Glutamatergic neuron (in vitro differentiated cells): ENCODE measurements at regions not wholly inside any gene's neighbourhood (a gene's known extent, or its start where the extent isn't known, plus 50 kb on each side); places are given as distances from the start of the nearest gene placed in this dataset.
"Not testable (repeated sequence)": the region's sequence is repeated elsewhere in the genome, so short reads cannot be mapped to it uniquely, and the experiment has no call there.

Source experiments
- DNase-seq: peaks from one replicate; pipeline ENCODE4 v3.0.0; 2022
- H3K27ac Mint-ChIP-seq: one replicate; pipeline ENCODE4 v1.8.0; 2020; ENCODE audit warnings: mild to moderate bottlenecking, mixed read lengths, inconsistent platforms; ENCODE audit not compliant: unreplicated experiment
- H3K27me3 Mint-ChIP-seq: one replicate; pipeline ENCODE4 v1.8.0; 2020; ENCODE audit warnings: mild to moderate bottlenecking, moderate library complexity, mixed read lengths, inconsistent platforms; ENCODE audit not compliant: unreplicated experiment
- H3K36me3 Mint-ChIP-seq: one replicate; pipeline ENCODE4 v1.8.0; 2020; ENCODE audit warnings: mild to moderate bottlenecking, mixed read lengths, inconsistent platforms; ENCODE audit not compliant: unreplicated experiment
- H3K4me1 Mint-ChIP-seq: one replicate; pipeline ENCODE4 v1.8.0; 2020; ENCODE audit warnings: mild to moderate bottlenecking, low read depth, mixed read lengths, inconsistent platforms; ENCODE audit not compliant: unreplicated experiment
- H3K4me3 Mint-ChIP-seq: one replicate; pipeline ENCODE4 v1.8.0; 2020; ENCODE audit warnings: mild to moderate bottlenecking, mixed read lengths, inconsistent platforms; ENCODE audit not compliant: unreplicated experiment
- H3K9me3 Mint-ChIP-seq: one replicate; pipeline ENCODE4 v1.8.0; 2020; ENCODE audit warnings: mild to moderate bottlenecking, moderate library complexity, mixed read lengths, inconsistent platforms; ENCODE audit not compliant: unreplicated experiment
- TF ChIP-seq, protein P1 (sequence below): fragments of 200-600 bp; sonication (generic); IDR thresholded peaks from one replicate; pipeline ENCODE4 v1.5.0; 2021; ENCODE audit not compliant: partially characterized antibody, unreplicated experiment

DNA sequence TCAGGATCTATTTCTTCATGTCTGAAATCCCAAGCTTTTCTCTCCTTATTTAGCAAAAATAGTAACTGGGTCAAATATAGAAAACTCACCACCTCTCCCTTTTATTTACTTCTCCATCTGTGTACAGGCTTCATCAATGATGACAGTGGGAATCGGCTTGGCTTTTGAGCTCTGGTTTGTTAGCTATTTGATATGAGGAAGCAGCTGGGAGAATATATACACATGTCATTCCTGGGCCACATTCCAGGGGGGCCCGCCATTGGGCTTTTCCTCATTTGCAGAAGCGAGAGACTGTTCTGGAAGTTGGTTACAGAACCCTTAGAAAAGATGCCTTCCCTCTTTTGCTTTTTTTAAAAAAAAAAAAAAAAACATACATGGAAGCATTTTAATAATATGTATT lies 107.4 kb upstream of the F9 start:
- Mint-ChIP-seq H3K9me3 (no peaks in the 10 kb centered on the region), H3K36me3 (no peaks in the 10 kb centered on the region), H3K27me3 (peaks cover 2% of the 10 kb centered on the region), H3K4me3 (no peak overlapping the region), H3K4me1 (no peaks in the 10 kb centered on the region), H3K27ac (no peak overlapping the region)
- TF ChIP-seq, protein P1, sequence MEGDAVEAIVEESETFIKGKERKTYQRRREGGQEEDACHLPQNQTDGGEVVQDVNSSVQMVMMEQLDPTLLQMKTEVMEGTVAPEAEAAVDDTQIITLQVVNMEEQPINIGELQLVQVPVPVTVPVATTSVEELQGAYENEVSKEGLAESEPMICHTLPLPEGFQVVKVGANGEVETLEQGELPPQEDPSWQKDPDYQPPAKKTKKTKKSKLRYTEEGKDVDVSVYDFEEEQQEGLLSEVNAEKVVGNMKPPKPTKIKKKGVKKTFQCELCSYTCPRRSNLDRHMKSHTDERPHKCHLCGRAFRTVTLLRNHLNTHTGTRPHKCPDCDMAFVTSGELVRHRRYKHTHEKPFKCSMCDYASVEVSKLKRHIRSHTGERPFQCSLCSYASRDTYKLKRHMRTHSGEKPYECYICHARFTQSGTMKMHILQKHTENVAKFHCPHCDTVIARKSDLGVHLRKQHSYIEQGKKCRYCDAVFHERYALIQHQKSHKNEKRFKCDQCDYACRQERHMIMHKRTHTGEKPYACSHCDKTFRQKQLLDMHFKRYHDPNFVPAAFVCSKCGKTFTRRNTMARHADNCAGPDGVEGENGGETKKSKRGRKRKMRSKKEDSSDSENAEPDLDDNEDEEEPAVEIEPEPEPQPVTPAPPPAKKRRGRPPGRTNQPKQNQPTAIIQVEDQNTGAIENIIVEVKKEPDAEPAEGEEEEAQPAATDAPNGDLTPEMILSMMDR, result no peak
- DNase-seq, result no peak

DNA sequence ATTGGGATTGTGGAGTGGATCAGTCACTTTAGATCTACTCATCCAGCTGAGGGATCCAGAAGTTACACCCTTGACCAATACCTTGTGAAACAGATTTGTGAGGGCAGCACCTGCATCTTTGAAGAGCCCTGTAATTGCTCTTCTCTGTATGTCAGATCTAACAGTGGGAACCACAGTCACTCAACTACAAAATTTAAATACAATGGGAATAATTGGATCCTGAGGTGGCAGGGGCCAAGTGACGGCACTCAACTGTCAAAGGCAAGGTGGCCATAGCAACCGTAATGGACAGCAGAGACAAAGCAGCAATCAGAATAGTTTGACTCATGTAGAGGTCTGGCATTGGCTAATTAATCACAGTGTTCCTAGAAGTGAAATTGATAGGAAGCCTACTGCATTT lies 132.3 kb upstream of the F9 start:
- not testable (repeated sequence) for H3K4me1 Mint-ChIP-seq, H3K27me3 Mint-ChIP-seq, H3K9me3 Mint-ChIP-seq, H3K36me3 Mint-ChIP-seq, H3K4me3 Mint-ChIP-seq, H3K27ac Mint-ChIP-seq, DNase-seq

DNA sequence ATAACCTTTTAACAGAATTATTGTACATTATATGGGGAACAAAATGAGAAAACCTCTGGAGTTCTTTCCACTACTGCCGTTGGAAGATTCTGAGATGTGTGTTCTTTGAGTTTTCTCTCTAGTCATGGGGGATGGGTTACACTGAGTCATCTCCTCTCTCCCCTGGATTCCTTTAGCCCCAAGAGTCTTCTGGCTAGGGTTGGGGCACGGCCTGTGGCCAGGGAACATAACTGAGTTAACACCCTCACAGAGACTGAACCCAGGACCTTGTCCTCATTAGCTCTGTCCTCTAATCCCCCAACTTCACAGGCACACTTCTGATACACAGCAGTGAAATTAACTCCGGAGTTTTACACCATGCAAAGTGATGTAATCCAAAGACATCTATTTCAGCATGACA lies 142.3 kb upstream of the F9 start:
- H3K9me3 Mint-ChIP-seq, result no peaks in the 10 kb centered on the region
- no peaks in the 10 kb centered on the region for H3K36me3 Mint-ChIP-seq
- H3K4me3 Mint-ChIP-seq, result no peak overlapping the region
- no peaks in the 10 kb centered on the region for H3K27me3 Mint-ChIP-seq
- DNase-seq, result no peak
- H3K27ac Mint-ChIP-seq, result no peak overlapping the region
- TF ChIP-seq, protein P1, result no peak
- no peaks in the 10 kb centered on the region for H3K4me1 Mint-ChIP-seq

DNA sequence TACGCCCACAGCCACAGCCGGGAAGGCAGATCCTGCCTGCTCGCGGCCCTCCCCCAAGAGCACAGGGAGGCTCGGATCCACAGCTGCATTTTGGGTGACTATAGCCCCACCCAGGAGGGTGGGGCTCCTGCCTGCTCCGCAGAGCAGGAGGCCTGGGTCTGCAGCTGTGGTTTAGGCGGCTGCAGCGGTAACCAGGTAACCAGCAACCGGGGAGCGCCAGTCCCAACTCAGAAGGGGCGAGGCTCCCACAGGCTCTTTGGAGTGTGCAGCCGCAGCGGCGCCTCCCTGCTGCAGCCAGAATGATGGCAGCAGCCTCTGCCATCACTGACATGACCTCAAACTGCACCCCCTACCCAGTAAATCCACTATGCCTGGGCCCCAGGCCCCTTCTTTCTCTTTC lies 148.0 kb upstream of the F9 start:
- H3K4me1 Mint-ChIP-seq, result no peaks in the 10 kb centered on the region
- peaks cover 2% of the 10 kb centered on the region for H3K9me3 Mint-ChIP-seq
- TF ChIP-seq, protein P1, result no peak
- H3K4me3 Mint-ChIP-seq, result no peak overlapping the region
- H3K27ac Mint-ChIP-seq, result no peak overlapping the region
- no peaks in the 10 kb centered on the region for H3K27me3 Mint-ChIP-seq
- H3K36me3 Mint-ChIP-seq, result no peaks in the 10 kb centered on the region
- no peak for DNase-seq

DNA sequence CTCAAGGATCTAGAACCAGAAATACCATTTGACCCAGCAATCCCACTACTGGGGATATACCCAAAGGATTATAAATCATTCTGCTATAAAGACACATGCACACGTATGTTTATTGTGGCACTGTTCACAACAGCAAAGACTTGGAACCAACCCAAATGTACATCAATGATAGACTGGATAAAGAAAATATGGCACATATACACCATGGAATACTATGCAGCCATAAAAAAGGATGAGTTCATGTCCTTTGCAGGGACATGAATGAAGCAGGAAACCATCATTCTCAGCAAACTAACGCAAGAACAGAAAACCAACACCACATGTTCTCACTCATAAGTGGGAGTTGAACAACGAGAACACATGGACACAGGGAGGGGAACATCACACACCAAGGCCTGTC lies 154.0 kb upstream of the F9 start:
- not testable (repeated sequence) for DNase-seq, H3K36me3 Mint-ChIP-seq, H3K9me3 Mint-ChIP-seq, H3K4me3 Mint-ChIP-seq, H3K4me1 Mint-ChIP-seq, H3K27ac Mint-ChIP-seq, H3K27me3 Mint-ChIP-seq

DNA sequence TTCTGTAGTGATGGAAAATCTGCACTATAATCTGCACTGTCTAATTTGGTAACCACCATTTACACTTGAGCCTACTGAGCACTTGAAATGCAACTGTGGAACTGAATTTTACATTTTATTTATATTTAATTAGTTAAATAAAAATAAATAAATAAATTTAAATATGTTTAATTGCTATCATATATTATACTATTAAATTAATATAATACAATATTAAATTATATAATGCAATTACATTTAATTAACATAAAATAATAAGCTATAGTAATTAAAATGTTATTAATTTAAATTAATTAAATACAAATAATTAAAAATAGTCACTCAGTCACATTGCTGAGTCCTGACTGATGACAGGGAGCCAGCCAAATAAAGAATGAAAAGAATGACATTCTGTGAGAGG lies 170.2 kb upstream of the F9 start:
- Mint-ChIP-seq H3K9me3 (no peaks in the 10 kb centered on the region), H3K27me3 (no peaks in the 10 kb centered on the region), H3K4me1 (no peaks in the 10 kb centered on the region), H3K4me3 (no peak overlapping the region), H3K27ac (no peak overlapping the region), H3K36me3 (no peaks in the 10 kb centered on the region)
- TF ChIP-seq, protein P1, result no peak
- no peak for DNase-seq

DNA sequence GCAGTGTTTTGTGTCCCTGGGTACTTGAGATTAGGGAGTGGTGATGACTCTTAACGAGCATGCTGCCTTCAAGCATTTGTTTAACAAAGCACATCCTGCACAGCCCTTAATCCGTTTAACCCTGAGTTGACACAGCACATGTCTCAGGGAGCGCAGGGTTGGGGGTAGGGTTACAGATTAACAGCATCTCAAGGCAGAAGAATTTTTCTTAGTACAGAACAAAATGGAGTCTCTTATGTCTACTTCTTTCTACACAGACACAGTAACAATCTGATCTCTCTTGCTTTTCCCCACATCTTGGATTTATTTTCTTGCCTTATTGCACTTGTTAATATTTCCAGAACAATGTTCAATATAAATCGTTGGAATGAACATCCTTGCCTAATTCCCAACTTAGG lies 187.9 kb upstream of the F9 start:
- H3K27me3 Mint-ChIP-seq, H3K4me3 Mint-ChIP-seq, H3K9me3 Mint-ChIP-seq, H3K36me3 Mint-ChIP-seq, H3K27ac Mint-ChIP-seq, DNase-seq, H3K4me1 Mint-ChIP-seq: not testable (repeated sequence)

DNA sequence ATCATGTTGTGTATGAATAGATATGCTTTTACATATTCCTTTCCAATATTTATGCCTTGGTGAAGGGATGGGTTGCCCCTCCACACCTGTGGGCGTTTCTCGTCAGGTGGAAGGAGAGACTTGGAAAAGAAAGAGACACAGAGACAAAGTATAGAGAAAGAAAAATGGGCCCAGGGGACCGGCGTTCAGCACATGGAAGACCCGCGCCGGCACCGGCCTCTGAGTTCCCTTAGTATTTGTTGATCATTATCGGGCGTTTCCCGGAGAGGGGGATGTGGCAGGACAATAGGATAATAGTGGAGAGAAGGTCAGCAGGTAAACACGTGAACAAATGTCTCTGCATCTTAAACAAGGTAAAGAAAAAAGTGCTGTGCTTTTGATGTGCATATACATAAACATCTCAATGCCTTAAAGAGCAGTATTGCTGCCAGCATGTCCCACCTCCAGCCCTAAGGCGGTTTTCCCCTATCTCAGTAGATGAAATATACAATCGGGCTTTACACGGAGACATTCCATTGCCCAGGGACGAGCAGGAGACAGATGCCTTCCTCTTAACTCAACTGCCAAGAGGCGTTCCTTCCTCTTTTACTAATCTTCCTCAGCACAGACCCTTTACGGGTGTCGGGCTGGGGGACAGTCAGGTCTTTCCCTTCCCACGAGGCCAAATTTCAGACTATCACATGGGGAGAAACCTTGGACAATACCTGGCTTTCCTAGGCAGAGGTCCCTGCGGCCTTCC lies 188.5 kb upstream of the F9 start:
- H3K9me3 Mint-ChIP-seq, H3K27ac Mint-ChIP-seq, H3K36me3 Mint-ChIP-seq, H3K27me3 Mint-ChIP-seq, DNase-seq, H3K4me1 Mint-ChIP-seq: not testable (repeated sequence)
- H3K4me3 Mint-ChIP-seq, result peak overlapping the region; percentile 61
